SK-N-SH (cell line): ENCODE measurements at regions not wholly inside any gene's neighbourhood (a gene's known extent, or its start where the extent isn't known, plus 50 kb on each side); places are given as distances from the start of the nearest gene placed in this dataset.

Experiments used
- CTCF ChIA-PET: fragments of 300-600, 350-600 bp; formaldehyde crosslinking; extraction: SDS; loops from one replicate; lab custom pipeline; 2021; lab: Yijun Ruan, JAX
- POLR2A ChIA-PET: fragments of 350-600 bp; sonication (Branson Sonifier 250); formaldehyde crosslinking; extraction: SDS; loops from one replicate; lab custom pipeline; 2020; ENCODE audit warnings: antibody characterized with exemption, inconsistent platforms; lab: Yijun Ruan, JAX
- DNase-seq: peaks from one replicate; pipeline ENCODE4 v3.0.0; 2012
- H2AFZ ChIP-seq: fragments of 200-600 bp; sonication (generic); 2 replicates; pipeline ENCODE4 v1.8.1; 2016; ENCODE audit warnings: antibody characterized with exemption, mild to moderate bottlenecking, low read depth
- H3F3A ChIP-seq: fragments of 200-600 bp; sonication (generic); replicated peaks from 2 replicates; pipeline ENCODE3; 2016; ENCODE audit warnings: antibody characterized with exemption, mild to moderate bottlenecking; ENCODE audit not compliant: insufficient read depth
- H3K27ac ChIP-seq, 2 experiments: fragments of 200-500 bp in 1 of 2; fragments of 200-600 bp in 1 of 2; sonication (Bioruptor generic) in 1 of 2; sonication (generic), shearing (Covaris generic) in 1 of 2; 2 replicates each; pipeline versions ENCODE4 v1.5.1 to v1.6.1; 2014 to 2016; ENCODE audit warnings: low read depth in 2 of 2, inconsistent platforms in 1 of 2, low read length in 1 of 2, mild to moderate bottlenecking in 1 of 2, mixed read lengths in 1 of 2
- H3K27me3 ChIP-seq: fragments of 200-600 bp; sonication (generic), shearing (Covaris generic); 2 replicates; pipeline ENCODE4 v1.6.1; 2016; ENCODE audit warnings: mixed run types; ENCODE audit not compliant: insufficient read depth
- H3K36me3 ChIP-seq, 2 experiments: fragments of 200-500 bp in 1 of 2; fragments of 200-600 bp in 1 of 2; sonication (Bioruptor generic) in 1 of 2; sonication (generic) in 1 of 2; replicated peaks in 1 of 2; 2 replicates each; pipeline versions ENCODE3 to v1.5.1; 2014 to 2016; ENCODE audit warnings: low read length in 1 of 2, mild to moderate bottlenecking in 1 of 2; ENCODE audit not compliant: insufficient read depth in 2 of 2, control insufficient read depth in 1 of 2
- H3K4me1 ChIP-seq, 2 experiments: fragments of 200-500 bp in 1 of 2; fragments of 200-600 bp in 1 of 2; sonication (Bioruptor generic) in 1 of 2; sonication (generic), shearing (Covaris generic) in 1 of 2; 2 replicates each; pipeline versions ENCODE4 v1.5.1 to v1.6.1; 2014 to 2016; ENCODE audit warnings: low read depth in 1 of 2, low read length in 1 of 2, mixed run types in 1 of 2; ENCODE audit not compliant: insufficient read depth in 2 of 2, control insufficient read depth in 1 of 2
- H3K4me2 ChIP-seq: fragments of 200-600 bp; sonication (generic), shearing (Covaris generic); 2 replicates; pipeline ENCODE4 v1.6.1; 2017; ENCODE audit warnings: mixed run types
- H3K4me3 ChIP-seq, 2 experiments: fragments of 200-500 bp in 1 of 2; fragments of 200-600 bp in 1 of 2; sonication (Bioruptor generic) in 1 of 2; sonication (generic), shearing (Covaris generic) in 1 of 2; 2 replicates each; pipeline versions ENCODE4 v1.5.1 to v1.8.1; 2014 to 2016; ENCODE audit warnings: low read depth in 2 of 2, inconsistent platforms in 1 of 2, low read length in 1 of 2, mild to moderate bottlenecking in 1 of 2, mixed read lengths in 1 of 2, moderate library complexity in 1 of 2
- H3K79me2 ChIP-seq: fragments of 200-600 bp; sonication (generic); 2 replicates; pipeline ENCODE4 v1.8.1; 2017; ENCODE audit warnings: mild to moderate bottlenecking; ENCODE audit not compliant: insufficient read depth
- H3K9ac ChIP-seq: fragments of 200-600 bp; sonication (generic); 2 replicates; pipeline ENCODE4 v1.6.1; 2017; ENCODE audit warnings: mixed run types
- H3K9me2 ChIP-seq: fragments of 200-600 bp; sonication (generic); 2 replicates; pipeline ENCODE4 v1.6.1; 2017; ENCODE audit warnings: mixed run types
- H3K9me3 ChIP-seq: fragments of 200-600 bp; sonication (generic); 2 replicates; pipeline ENCODE4 v1.6.1; 2017; ENCODE audit warnings: mixed run types, mild to moderate bottlenecking, moderate library complexity
- H4K20me1 ChIP-seq: fragments of 200-600 bp; sonication (generic); 2 replicates; pipeline ENCODE4 v1.6.1; 2017; ENCODE audit warnings: mild to moderate bottlenecking, mixed run types; ENCODE audit not compliant: insufficient read depth
- FOSL2 ChIP-seq: IDR thresholded peaks from 2 replicates; pipeline ENCODE4 v1.4.0; 2012; ENCODE audit warnings: low read depth, mild to moderate bottlenecking, moderate library complexity, borderline replicate concordance
- FOXM1 ChIP-seq: IDR thresholded peaks from 2 replicates; pipeline ENCODE4 v1.4.0; 2012; ENCODE audit warnings: low read depth, mild to moderate bottlenecking
- GATA2 ChIP-seq: sonication (generic); formaldehyde crosslinking; IDR thresholded peaks from 2 replicates; pipeline ENCODE4 v1.5.0; 2020; ENCODE audit warnings: mild to moderate bottlenecking, missing genetic modification reagents
- MXI1 ChIP-seq: IDR thresholded peaks from 2 replicates; pipeline ENCODE4 v1.6.1; 2012; ENCODE audit warnings: mild to moderate bottlenecking, low read depth, low read length, improper control_type of control experiment
- POLR2AphosphoS5 ChIP-seq: IDR thresholded peaks from 2 replicates; pipeline ENCODE4 v1.6.1; 2012; ENCODE audit warnings: low read depth, low read length
- RAD21 ChIP-seq: IDR thresholded peaks from 2 replicates; pipeline ENCODE4 v1.6.1; 2012; ENCODE audit warnings: mild to moderate bottlenecking, low read length
- RCOR1 ChIP-seq: fragments of 150-350 bp; IDR thresholded peaks from 2 replicates; pipeline ENCODE4 v1.6.1; 2017; ENCODE audit warnings: antibody characterized with exemption, low read length
- RXRA ChIP-seq: IDR thresholded peaks from 2 replicates; pipeline ENCODE4 v1.4.0; 2012; ENCODE audit warnings: low read depth, mild to moderate bottlenecking, borderline replicate concordance
- WGBS: methylation state at CpG from one replicate; pipeline ENCODE4 v1.1.6; 2017; ENCODE audit warnings: low lambda C conversion rate; 5-methylcytosine and 5-hydroxymethylcytosine counted together
- TF ChIP-seq, protein P1 (sequence below): IDR thresholded peaks from 2 replicates; pipeline ENCODE4 v1.6.1; 2012; ENCODE audit warnings: mild to moderate bottlenecking, low read depth, low read length, moderate library complexity
- TF ChIP-seq, protein P2 (sequence below): IDR thresholded peaks from 2 replicates; pipeline ENCODE4; 2012
- TF ChIP-seq, protein P3 (sequence below): fragments of 200-600 bp; sonication (generic); IDR thresholded peaks from 2 replicates; pipeline ENCODE4 v1.6.1; 2017; ENCODE audit warnings: antibody characterized with exemption, mild to moderate bottlenecking, moderate library complexity

DNA sequence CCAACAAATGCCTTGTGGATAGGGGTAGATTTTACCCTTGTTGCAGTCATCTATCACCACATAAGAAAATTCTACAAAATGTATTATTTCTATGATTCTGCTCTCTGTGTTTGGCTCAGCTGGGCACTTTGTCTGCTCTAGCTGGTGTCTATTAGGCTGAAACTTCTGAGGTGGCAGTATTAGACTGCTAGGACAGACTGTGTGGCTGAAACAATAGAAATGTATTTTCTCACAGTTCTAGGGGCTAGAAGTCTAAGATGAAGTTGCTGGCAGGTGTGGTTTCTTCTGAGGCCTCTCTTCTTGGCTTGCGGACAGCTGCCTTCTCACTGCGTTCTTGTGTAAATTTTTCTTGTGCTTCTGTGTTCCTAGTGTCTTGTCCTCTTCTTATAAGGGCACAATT, 1139.6 kb upstream of the LRRTM3 start:
- H2AFZ ChIP-seq = no peak overlapping the region
- no peaks in the 10 kb centered on the region for H3K36me3 ChIP-seq
- H3K27ac ChIP-seq = no peak overlapping the region
- H4K20me1 ChIP-seq = no peaks in the 10 kb centered on the region
- 92% methylated on average over 2 of the region's 2 CpGs for WGBS
- no peak for DNase-seq
- H3K27me3 ChIP-seq = no peaks in the 10 kb centered on the region
- no peaks in the 10 kb centered on the region for H3F3A ChIP-seq
- no peak overlapping the region for H3K4me2 ChIP-seq
- H3K4me3 ChIP-seq = no peak overlapping the region
- no peaks in the 10 kb centered on the region for H3K9me2 ChIP-seq
- no peaks in the 10 kb centered on the region for H3K4me1 ChIP-seq
- POLR2A ChIA-PET = no interaction called here
- H3K9me3 ChIP-seq = no peaks in the 10 kb centered on the region
- H3K79me2 ChIP-seq = no peaks in the 10 kb centered on the region
- no peak overlapping the region for H3K9ac ChIP-seq
- CTCF ChIA-PET = no interaction called here
- TF ChIP-seq, protein P1, sequence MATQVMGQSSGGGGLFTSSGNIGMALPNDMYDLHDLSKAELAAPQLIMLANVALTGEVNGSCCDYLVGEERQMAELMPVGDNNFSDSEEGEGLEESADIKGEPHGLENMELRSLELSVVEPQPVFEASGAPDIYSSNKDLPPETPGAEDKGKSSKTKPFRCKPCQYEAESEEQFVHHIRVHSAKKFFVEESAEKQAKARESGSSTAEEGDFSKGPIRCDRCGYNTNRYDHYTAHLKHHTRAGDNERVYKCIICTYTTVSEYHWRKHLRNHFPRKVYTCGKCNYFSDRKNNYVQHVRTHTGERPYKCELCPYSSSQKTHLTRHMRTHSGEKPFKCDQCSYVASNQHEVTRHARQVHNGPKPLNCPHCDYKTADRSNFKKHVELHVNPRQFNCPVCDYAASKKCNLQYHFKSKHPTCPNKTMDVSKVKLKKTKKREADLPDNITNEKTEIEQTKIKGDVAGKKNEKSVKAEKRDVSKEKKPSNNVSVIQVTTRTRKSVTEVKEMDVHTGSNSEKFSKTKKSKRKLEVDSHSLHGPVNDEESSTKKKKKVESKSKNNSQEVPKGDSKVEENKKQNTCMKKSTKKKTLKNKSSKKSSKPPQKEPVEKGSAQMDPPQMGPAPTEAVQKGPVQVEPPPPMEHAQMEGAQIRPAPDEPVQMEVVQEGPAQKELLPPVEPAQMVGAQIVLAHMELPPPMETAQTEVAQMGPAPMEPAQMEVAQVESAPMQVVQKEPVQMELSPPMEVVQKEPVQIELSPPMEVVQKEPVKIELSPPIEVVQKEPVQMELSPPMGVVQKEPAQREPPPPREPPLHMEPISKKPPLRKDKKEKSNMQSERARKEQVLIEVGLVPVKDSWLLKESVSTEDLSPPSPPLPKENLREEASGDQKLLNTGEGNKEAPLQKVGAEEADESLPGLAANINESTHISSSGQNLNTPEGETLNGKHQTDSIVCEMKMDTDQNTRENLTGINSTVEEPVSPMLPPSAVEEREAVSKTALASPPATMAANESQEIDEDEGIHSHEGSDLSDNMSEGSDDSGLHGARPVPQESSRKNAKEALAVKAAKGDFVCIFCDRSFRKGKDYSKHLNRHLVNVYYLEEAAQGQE = no peak
- TF ChIP-seq, protein P2, sequence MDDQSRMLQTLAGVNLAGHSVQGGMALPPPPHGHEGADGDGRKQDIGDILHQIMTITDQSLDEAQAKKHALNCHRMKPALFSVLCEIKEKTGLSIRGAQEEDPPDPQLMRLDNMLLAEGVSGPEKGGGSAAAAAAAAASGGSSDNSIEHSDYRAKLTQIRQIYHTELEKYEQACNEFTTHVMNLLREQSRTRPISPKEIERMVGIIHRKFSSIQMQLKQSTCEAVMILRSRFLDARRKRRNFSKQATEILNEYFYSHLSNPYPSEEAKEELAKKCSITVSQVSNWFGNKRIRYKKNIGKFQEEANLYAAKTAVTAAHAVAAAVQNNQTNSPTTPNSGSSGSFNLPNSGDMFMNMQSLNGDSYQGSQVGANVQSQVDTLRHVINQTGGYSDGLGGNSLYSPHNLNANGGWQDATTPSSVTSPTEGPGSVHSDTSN = no peak
- no peak for TF ChIP-seq GATA2 (CRISPR knock-in tag)
- no peak for TF ChIP-seq RCOR1
- TF ChIP-seq RAD21 = no peak
- TF ChIP-seq POLR2AphosphoS5 = no peak
- TF ChIP-seq MXI1 = no peak
- TF ChIP-seq FOSL2 = no peak
- TF ChIP-seq, protein P3, sequence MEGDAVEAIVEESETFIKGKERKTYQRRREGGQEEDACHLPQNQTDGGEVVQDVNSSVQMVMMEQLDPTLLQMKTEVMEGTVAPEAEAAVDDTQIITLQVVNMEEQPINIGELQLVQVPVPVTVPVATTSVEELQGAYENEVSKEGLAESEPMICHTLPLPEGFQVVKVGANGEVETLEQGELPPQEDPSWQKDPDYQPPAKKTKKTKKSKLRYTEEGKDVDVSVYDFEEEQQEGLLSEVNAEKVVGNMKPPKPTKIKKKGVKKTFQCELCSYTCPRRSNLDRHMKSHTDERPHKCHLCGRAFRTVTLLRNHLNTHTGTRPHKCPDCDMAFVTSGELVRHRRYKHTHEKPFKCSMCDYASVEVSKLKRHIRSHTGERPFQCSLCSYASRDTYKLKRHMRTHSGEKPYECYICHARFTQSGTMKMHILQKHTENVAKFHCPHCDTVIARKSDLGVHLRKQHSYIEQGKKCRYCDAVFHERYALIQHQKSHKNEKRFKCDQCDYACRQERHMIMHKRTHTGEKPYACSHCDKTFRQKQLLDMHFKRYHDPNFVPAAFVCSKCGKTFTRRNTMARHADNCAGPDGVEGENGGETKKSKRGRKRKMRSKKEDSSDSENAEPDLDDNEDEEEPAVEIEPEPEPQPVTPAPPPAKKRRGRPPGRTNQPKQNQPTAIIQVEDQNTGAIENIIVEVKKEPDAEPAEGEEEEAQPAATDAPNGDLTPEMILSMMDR = no peak
- no peak for TF ChIP-seq FOXM1
- no peak for TF ChIP-seq RXRA

DNA sequence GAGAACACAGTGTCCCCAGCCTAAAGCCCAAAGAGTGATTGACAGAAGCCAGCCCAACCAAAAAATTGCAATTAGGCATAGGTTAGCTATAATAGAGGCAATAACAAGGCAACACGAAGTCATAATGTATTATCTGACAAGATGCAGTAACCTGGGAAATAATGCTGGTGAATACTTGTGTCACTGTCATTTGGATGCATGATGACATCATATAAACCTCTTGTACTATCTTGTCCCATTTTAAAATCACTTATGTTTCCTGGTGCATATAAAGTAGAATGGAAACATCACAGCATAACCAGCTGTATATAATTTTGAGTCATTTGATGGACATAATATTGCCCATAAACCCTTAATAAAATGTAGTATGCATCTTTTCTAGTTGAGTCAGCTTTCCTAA, 1138.3 kb upstream of the LRRTM3 start:
- H3F3A ChIP-seq = no peaks in the 10 kb centered on the region
- H3K9ac ChIP-seq = no peak overlapping the region
- H3K4me2 ChIP-seq = no peak overlapping the region
- no peaks in the 10 kb centered on the region for H4K20me1 ChIP-seq
- no peak for DNase-seq
- H3K4me1 ChIP-seq = no peaks in the 10 kb centered on the region
- no peak overlapping the region for H3K4me3 ChIP-seq
- ChIA-PET CTCF (interaction anchor here (0.6 kb wide), 1 partner anchor 556 kb away, joined by 3 read pairs; no protein-coding TSS in a partner anchor), POLR2A (no interaction called here)
- H3K79me2 ChIP-seq = no peaks in the 10 kb centered on the region
- no peaks in the 10 kb centered on the region for H3K36me3 ChIP-seq
- no peaks in the 10 kb centered on the region for H3K9me2 ChIP-seq
- H3K27me3 ChIP-seq = no peaks in the 10 kb centered on the region
- H3K9me3 ChIP-seq = no peaks in the 10 kb centered on the region
- no peak for TF ChIP-seq GATA2 (CRISPR knock-in tag)
- no peak overlapping the region for H2AFZ ChIP-seq
- H3K27ac ChIP-seq = no peak overlapping the region
- WGBS = 35% methylated on average over 1 of the region's 1 CpG
